Tibial nerve (tissue), 4 donors: ENCODE measurements at regions not wholly inside any gene's neighbourhood (a gene's known extent, or its start where the extent isn't known, plus 50 kb on each side); places are given as distances from the start of the nearest gene placed in this dataset.

Experiments
- DNase-seq, 2 donors: peaks; one replicate each; pipeline ENCODE4 v3.0.0-alpha.2; 2019; ENCODE audit warnings: low spot score in 2 of 2
- H3K27ac ChIP-seq, 4 donors: fragments of 200-600 bp; sonication (generic) in 3 of 4; one replicate each; pipeline ENCODE4 v1.5.1; 2017 to 2019; ENCODE audit warnings: mild to moderate bottlenecking in 1 of 4
- H3K27me3 ChIP-seq, 2 donors: fragments of 200-600 bp; sonication (generic) in 1 of 2; one replicate each; pipeline versions ENCODE4 v1.5.1 to v1.6.0; 2017 to 2019
- H3K36me3 ChIP-seq, 3 donors: fragments of 200-600 bp; sonication (generic); one replicate each; pipeline ENCODE4 v1.5.1; 2018 to 2019
- H3K4me1 ChIP-seq, 4 donors: fragments of 200-600 bp; sonication (generic) in 3 of 4; one replicate each; pipeline ENCODE4 v1.5.1; 2017 to 2019
- H3K4me3 ChIP-seq, 4 donors: fragments of 200-600 bp; sonication (generic) in 3 of 4; one replicate each; pipeline ENCODE4 v1.5.1; 2017 to 2019; ENCODE audit warnings: mild to moderate bottlenecking in 1 of 4, moderate library complexity in 1 of 4
- H3K9me3 ChIP-seq, 4 donors: fragments of 200-600 bp; sonication (generic) in 3 of 4; one replicate each; pipeline ENCODE4 v1.5.1; 2017 to 2019
- EP300 ChIP-seq, 2 donors: sonication (generic); formaldehyde crosslinking; IDR thresholded peaks; one replicate each; pipeline ENCODE4 v1.6.1; 2017; ENCODE audit warnings: antibody characterized with exemption in 2 of 2, mild to moderate bottlenecking in 1 of 2
- POLR2A ChIP-seq, 2 donors: fragments of 450-650 bp; IDR thresholded peaks; one replicate each; pipeline ENCODE4 v1.6.1; 2017; ENCODE audit warnings: antibody characterized with exemption in 2 of 2, mild to moderate bottlenecking in 2 of 2, moderate library complexity in 2 of 2
- WGBS, 2 donors: methylation state at CpG; one replicate each; pipeline ENCODE4 v1.1.5; 2018; 5-methylcytosine and 5-hydroxymethylcytosine counted together
- TF ChIP-seq, protein P1 (sequence below), 5 experiments: fragments of 200-600 bp in 3 of 5; fragments of 450-650 bp in 2 of 5; sonication (generic) in 3 of 5; IDR thresholded peaks; one replicate each; pipeline ENCODE4 v1.5.1; 2016 to 2019; ENCODE audit warnings: antibody characterized with exemption in 5 of 5, mild to moderate bottlenecking in 3 of 5, moderate library complexity in 2 of 5

DNA sequence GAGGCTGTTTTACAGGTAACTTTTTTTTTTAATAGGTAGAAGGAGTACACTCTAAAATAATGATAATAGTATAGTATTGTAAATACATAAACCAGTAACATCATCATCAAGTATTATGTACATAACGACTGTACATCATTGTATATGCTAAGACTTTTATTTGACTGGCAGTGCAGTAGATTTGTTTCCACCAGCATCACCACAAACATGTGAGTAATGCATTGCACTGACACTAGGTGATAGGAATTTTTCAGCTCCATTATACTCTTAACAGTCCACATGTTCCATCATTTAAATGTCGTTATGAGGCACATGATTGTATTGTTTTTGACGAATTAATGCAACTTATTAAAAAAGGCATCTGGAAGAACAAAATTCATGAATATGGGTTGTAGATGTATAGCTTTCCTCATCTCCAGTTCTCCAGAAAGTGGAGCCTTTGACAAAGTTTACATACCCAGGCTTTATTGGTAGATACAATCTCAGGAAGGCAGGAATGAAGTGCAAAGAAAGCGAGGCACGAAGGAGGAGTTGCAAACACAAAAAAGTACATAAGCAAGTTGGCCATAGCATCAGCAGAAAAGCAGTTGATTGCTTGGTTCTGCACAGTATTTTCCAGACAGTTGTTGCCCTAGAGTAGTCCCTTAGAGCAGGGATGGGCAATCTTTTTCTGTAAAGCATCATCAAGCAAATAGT lies 336.9 kb upstream of the NR3C2 start:
- no peaks in the 10 kb centered on the region for H3K36me3 ChIP-seq
- TF ChIP-seq, protein P1, sequence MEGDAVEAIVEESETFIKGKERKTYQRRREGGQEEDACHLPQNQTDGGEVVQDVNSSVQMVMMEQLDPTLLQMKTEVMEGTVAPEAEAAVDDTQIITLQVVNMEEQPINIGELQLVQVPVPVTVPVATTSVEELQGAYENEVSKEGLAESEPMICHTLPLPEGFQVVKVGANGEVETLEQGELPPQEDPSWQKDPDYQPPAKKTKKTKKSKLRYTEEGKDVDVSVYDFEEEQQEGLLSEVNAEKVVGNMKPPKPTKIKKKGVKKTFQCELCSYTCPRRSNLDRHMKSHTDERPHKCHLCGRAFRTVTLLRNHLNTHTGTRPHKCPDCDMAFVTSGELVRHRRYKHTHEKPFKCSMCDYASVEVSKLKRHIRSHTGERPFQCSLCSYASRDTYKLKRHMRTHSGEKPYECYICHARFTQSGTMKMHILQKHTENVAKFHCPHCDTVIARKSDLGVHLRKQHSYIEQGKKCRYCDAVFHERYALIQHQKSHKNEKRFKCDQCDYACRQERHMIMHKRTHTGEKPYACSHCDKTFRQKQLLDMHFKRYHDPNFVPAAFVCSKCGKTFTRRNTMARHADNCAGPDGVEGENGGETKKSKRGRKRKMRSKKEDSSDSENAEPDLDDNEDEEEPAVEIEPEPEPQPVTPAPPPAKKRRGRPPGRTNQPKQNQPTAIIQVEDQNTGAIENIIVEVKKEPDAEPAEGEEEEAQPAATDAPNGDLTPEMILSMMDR (IDR thresholded peaks at IDR 0.05), result no peak
- TF ChIP-seq EP300 (IDR thresholded peaks at IDR 0.05) (no peak), POLR2A (IDR thresholded peaks at IDR 0.05) (no peak)
- H3K27ac ChIP-seq, result no peak overlapping the region
- no peaks in the 10 kb centered on the region for H3K4me1 ChIP-seq
- WGBS, 2 donors, result 86 to 93% methylated on average over 5 of the region's 5 CpGs
- H3K9me3 ChIP-seq, result no peaks in the 10 kb centered on the region
- no peaks in the 10 kb centered on the region for H3K27me3 ChIP-seq
- H3K4me3 ChIP-seq, result no peak overlapping the region
- no peak for DNase-seq

DNA sequence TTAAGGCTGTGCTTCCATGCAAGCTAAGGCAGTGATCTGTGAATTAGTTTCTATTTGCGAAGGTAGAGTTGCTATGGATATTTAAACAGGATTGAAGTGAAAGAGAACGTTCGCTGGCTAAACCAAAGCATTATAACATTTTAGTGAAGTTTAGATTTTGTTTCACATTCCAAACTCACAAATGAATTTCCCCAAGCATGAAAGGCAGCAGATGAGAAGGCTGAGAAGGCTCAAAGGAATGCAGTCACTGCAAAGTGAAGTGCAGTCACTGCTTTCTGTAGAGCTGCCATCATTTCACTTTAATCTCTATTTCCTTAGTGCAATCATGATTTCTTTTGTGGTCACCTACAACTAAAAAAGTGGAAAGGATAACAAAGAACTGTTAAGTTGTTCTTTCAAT lies 334.7 kb upstream of the NR3C2 start:
- Histone ChIP-seq H3K9me3 (no peaks in the 10 kb centered on the region), H3K27me3 (no peaks in the 10 kb centered on the region), H3K4me3 (no peak overlapping the region), H3K36me3 (no peaks in the 10 kb centered on the region), H3K4me1 (no peaks in the 10 kb centered on the region), H3K27ac (no peak overlapping the region)
- DNase-seq, result no peak
- TF ChIP-seq POLR2A (IDR thresholded peaks at IDR 0.05) (no peak), EP300 (IDR thresholded peaks at IDR 0.05) (no peak)
- TF ChIP-seq, protein P1 (IDR thresholded peaks at IDR 0.05), result no peak
- 59 to 67% methylated on average over 3 of the region's 3 CpGs for WGBS, 2 donors

DNA sequence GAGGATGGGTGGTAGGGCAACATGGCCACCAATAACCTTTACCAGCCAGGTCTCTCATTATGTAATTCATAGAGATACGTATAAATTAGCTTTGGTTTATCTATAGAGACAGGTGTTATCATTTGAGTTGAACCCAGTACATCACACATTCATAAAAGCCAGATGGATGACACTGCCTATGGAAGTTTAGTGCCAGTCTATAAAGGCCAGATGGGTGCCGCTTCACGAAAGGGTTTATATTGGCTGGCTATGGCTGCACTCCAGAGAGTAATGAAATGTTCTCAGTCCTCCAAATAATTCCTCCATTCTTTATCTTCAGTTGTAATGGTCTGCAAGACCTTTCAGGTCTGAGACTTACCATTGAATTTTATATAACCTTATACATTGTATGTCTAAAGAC lies 331.9 kb upstream of the NR3C2 start:
- WGBS, 2 donors, result 85 to 92% methylated on average over 3 of the region's 3 CpGs
- Histone ChIP-seq H3K36me3 (no peaks in the 10 kb centered on the region), H3K9me3 (no peaks in the 10 kb centered on the region), H3K27ac (no peak overlapping the region), H3K4me1 (no peaks in the 10 kb centered on the region), H3K4me3 (no peak overlapping the region), H3K27me3 (no peaks in the 10 kb centered on the region)
- no peak for TF ChIP-seq EP300 (IDR thresholded peaks at IDR 0.05)
- TF ChIP-seq POLR2A (IDR thresholded peaks at IDR 0.05), result no peak
- TF ChIP-seq, protein P1 (IDR thresholded peaks at IDR 0.05), result no peak
- no peak for DNase-seq

DNA sequence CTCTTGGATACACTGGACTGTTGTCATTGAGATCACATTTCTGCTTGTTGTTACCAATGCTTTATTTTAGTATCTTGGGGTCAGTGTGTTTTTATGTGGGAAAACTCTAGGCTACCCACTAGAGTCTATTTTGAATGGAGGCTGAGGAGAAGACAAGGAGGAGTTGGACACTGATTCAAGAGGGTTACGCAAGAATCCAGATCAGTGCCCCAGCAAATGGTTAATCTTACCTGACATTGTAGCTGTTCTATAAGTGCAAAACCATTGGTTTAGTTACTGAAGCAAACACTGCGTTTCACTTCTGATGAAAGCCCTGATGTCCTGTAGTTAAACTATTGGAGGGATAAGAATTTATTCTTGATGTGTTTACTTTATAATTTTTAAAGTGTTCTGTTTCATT lies 331.1 kb upstream of the NR3C2 start:
- no peak overlapping the region for H3K27ac ChIP-seq
- H3K4me3 ChIP-seq, result no peak overlapping the region
- no peak for TF ChIP-seq POLR2A (IDR thresholded peaks at IDR 0.05)
- TF ChIP-seq, protein P1 (IDR thresholded peaks at IDR 0.05), result no peak
- TF ChIP-seq EP300 (IDR thresholded peaks at IDR 0.05), result no peak
- no peaks in the 10 kb centered on the region for H3K36me3 ChIP-seq
- no peaks in the 10 kb centered on the region for H3K9me3 ChIP-seq
- WGBS, 2 donors, result 90 to 95% methylated on average over 2 of the region's 2 CpGs
- no peak for DNase-seq
- H3K27me3 ChIP-seq, result no peaks in the 10 kb centered on the region
- no peaks in the 10 kb centered on the region for H3K4me1 ChIP-seq

DNA sequence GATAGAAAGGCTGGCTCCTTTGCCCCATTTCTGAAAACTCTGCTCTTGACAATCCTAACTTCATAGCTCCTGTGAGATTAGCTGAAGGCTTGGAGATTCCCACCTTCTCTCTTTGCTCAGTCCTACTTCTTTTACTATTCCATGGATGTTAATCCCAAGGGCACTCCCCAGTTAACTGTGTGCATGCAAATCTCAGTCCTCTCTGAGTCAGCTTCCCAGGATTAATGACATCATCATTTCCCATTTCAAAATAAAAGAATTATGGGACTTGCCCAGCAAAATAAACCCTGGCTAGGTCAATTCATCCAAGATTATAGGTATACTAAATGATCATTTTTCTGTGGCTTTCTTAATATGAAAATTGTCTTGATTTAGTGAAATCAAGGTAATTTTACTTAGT lies 328.6 kb upstream of the NR3C2 start:
- H3K27me3 ChIP-seq, result no peaks in the 10 kb centered on the region
- H3K4me1 ChIP-seq, result no peaks in the 10 kb centered on the region
- no peak for DNase-seq
- no peak overlapping the region for H3K27ac ChIP-seq
- no peak overlapping the region for H3K4me3 ChIP-seq
- no peaks in the 10 kb centered on the region for H3K36me3 ChIP-seq
- no peaks in the 10 kb centered on the region for H3K9me3 ChIP-seq
- TF ChIP-seq EP300 (IDR thresholded peaks at IDR 0.05), result no peak
- TF ChIP-seq, protein P1 (IDR thresholded peaks at IDR 0.05), result no peak
- no peak for TF ChIP-seq POLR2A (IDR thresholded peaks at IDR 0.05)
